PC-9 (cell line): ENCODE measurements at regions not wholly inside any gene's neighbourhood (a gene's known extent, or its start where the extent isn't known, plus 50 kb on each side); places are given as distances from the start of the nearest gene placed in this dataset.

Source experiments
- BruUV-seq: library from RNA; stranded (reverse); fragments of 400-500 nt; replicated peaks from 2 replicates; lab custom pipeline; 2021; lab: Mats Ljungman, UMichigan
- CTCF ChIA-PET: fragments of 300-600 bp; sonication (Branson Sonifier 250); formaldehyde crosslinking; loops from one replicate; lab custom pipeline; 2022; ENCODE audit warnings: antibody characterized with exemption; lab: Charles Lee
- POLR2A ChIA-PET: fragments of 300-600 bp; sonication (Branson Sonifier 250); formaldehyde crosslinking; loops from one replicate; lab custom pipeline; 2022; ENCODE audit warnings: antibody characterized with exemption; ENCODE audit not compliant: unreplicated experiment; lab: Charles Lee
- DNase-seq, 2 experiments: peaks; one replicate each; pipeline versions ENCODE4 v3.0.0 to v3.0.0-alpha.2; 2015 to 2022; ENCODE audit warnings: mixed read lengths in 1 of 2
- H2AFZ ChIP-seq: fragments of 200-600 bp; sonication (generic); 2 replicates; pipeline ENCODE4 v1.8.1; 2017; ENCODE audit warnings: antibody characterized with exemption
- H3F3A ChIP-seq: fragments of 200-600 bp; sonication (generic); 2 replicates; pipeline ENCODE4 v1.8.1; 2017; ENCODE audit warnings: antibody characterized with exemption, mild to moderate bottlenecking, low read depth; ENCODE audit not compliant: insufficient read depth
- H3K27ac ChIP-seq: fragments of 200-600 bp; sonication (generic); 2 replicates; pipeline ENCODE4 v1.6.1; 2016; ENCODE audit warnings: mixed run types
- H3K27me3 ChIP-seq: fragments of 200-600 bp; sonication (generic); 2 replicates; pipeline ENCODE4 v1.6.1; 2016; ENCODE audit warnings: low read depth, mixed run types; ENCODE audit not compliant: insufficient read depth
- H3K36me3 ChIP-seq: fragments of 200-600 bp; sonication (generic); 2 replicates; pipeline ENCODE4 v1.6.1; 2016; ENCODE audit warnings: low read depth, mixed run types
- H3K4me1 ChIP-seq: fragments of 200-600 bp; sonication (generic); replicated peaks from 2 replicates; pipeline ENCODE4 v1.6.1; 2016; ENCODE audit warnings: mixed run types; ENCODE audit not compliant: insufficient read depth
- H3K4me2 ChIP-seq: fragments of 200-600 bp; sonication (generic); 2 replicates; pipeline ENCODE4 v1.6.1; 2017; ENCODE audit warnings: mixed run types
- H3K4me3 ChIP-seq: fragments of 200-600 bp; sonication (generic); 2 replicates; pipeline ENCODE4 v1.6.1; 2016; ENCODE audit warnings: mixed run types
- H3K79me2 ChIP-seq: fragments of 200-600 bp; sonication (generic); 2 replicates; pipeline ENCODE4 v1.6.1; 2017; ENCODE audit warnings: low read depth, mixed run types
- H3K9me2 ChIP-seq: fragments of 200-600 bp; sonication (generic); 2 replicates; pipeline ENCODE4 v1.8.1; 2017; ENCODE audit warnings: mild to moderate bottlenecking; ENCODE audit not compliant: insufficient read depth
- H3K9me3 ChIP-seq: fragments of 200-600 bp; sonication (generic); 2 replicates; pipeline ENCODE4 v1.8.1; 2016; ENCODE audit warnings: low read depth; ENCODE audit not compliant: insufficient read depth
- H4K20me1 ChIP-seq: fragments of 200-600 bp; sonication (generic); 2 replicates; pipeline ENCODE4 v1.8.1; 2017; ENCODE audit not compliant: insufficient read depth
- CTCF ChIP-seq: fragments of 200-600 bp; sonication (generic); conservative IDR thresholded peaks from 2 replicates; pipeline ENCODE4 v1.6.1; 2017; ENCODE audit warnings: mixed run types, antibody characterized with exemption, mild to moderate bottlenecking, moderate library complexity
- EZH2 ChIP-seq: fragments of 200-600 bp; sonication (generic); IDR thresholded peaks from 2 replicates; pipeline ENCODE4 v1.8.0; 2017; ENCODE audit warnings: antibody characterized with exemption, low read depth
- intact Hi-C: fragments of 100-400 bp; cut with micrococcal nuclease; formaldehyde crosslinking; loops from one replicate; pipeline ENCODE4 v1.10.0; 2022; ENCODE audit not compliant: unreplicated experiment

- H3K4me2 ChIP-seq, result no peak overlapping the region
- no peak overlapping the region for H2AFZ ChIP-seq
- ChIA-PET POLR2A (no interaction called here), CTCF (no interaction called here)
- no peaks in the 10 kb centered on the region for H3K4me1 ChIP-seq
- no peaks in the 10 kb centered on the region for H3K79me2 ChIP-seq
- DNase-seq, result no peak
- peaks cover 53% of the 10 kb centered on the region for H3K27me3 ChIP-seq
- H3K9me3 ChIP-seq, result no peaks in the 10 kb centered on the region
- no peaks in the 10 kb centered on the region for H3K36me3 ChIP-seq
- H3K4me3 ChIP-seq, result no peak overlapping the region
- intact Hi-C loops, result no loop called here
- H3K27ac ChIP-seq, result no peak overlapping the region
- TF ChIP-seq EZH2, result no peak
- TF ChIP-seq CTCF, result no peak
- no peaks in the 10 kb centered on the region for H3K9me2 ChIP-seq
- no peaks in the 10 kb centered on the region for H4K20me1 ChIP-seq
- no peaks in the 10 kb centered on the region for H3F3A ChIP-seq
- no TSS peak for BruUV-seq
Measured at GRCh38 chr10:128959746-128960145, 507.3 kb upstream of the MGMT start.

- no peaks in the 10 kb centered on the region for H3K9me2 ChIP-seq
- H3K4me1 ChIP-seq, result no peaks in the 10 kb centered on the region
- no TSS peak for BruUV-seq
- H3K79me2 ChIP-seq, result no peaks in the 10 kb centered on the region
- no peak overlapping the region for H3K27ac ChIP-seq
- no peak overlapping the region for H2AFZ ChIP-seq
- ChIA-PET CTCF (no interaction called here), POLR2A (no interaction called here)
- H4K20me1 ChIP-seq, result no peaks in the 10 kb centered on the region
- intact Hi-C loops, result no loop called here
- TF ChIP-seq CTCF (no peak), EZH2 (no peak)
- H3F3A ChIP-seq, result no peaks in the 10 kb centered on the region
- DNase-seq, result no peak
- no peaks in the 10 kb centered on the region for H3K9me3 ChIP-seq
- H3K36me3 ChIP-seq, result no peaks in the 10 kb centered on the region
- H3K27me3 ChIP-seq, result peaks cover 51% of the 10 kb centered on the region
- H3K4me3 ChIP-seq, result no peak overlapping the region
- no peak overlapping the region for H3K4me2 ChIP-seq
Measured at GRCh38 chr10:128960517-128960916, 506.5 kb upstream of the MGMT start.

GRCh38 chr10:128962182-128962581 lies 504.9 kb upstream of the MGMT start:
- CTCF ChIA-PET, result no interaction called here
- Histone ChIP-seq H3K4me2 (no peak overlapping the region), H3K4me1 (no peaks in the 10 kb centered on the region), H4K20me1 (no peaks in the 10 kb centered on the region), H3F3A (no peaks in the 10 kb centered on the region), H3K9me2 (no peaks in the 10 kb centered on the region), H3K9me3 (no peaks in the 10 kb centered on the region), H3K36me3 (no peaks in the 10 kb centered on the region), H2AFZ (no peak overlapping the region), H3K27me3 (peaks cover 46% of the 10 kb centered on the region), H3K79me2 (no peaks in the 10 kb centered on the region), H3K27ac (no peak overlapping the region), H3K4me3 (no peak overlapping the region)
- POLR2A ChIA-PET, result no interaction called here
- no TSS peak for BruUV-seq
- intact Hi-C loops, result no loop called here
- no peak for DNase-seq
- no peak for TF ChIP-seq CTCF
